Hematopoietic multipotent progenitor cell treated with erythropoietin and hydrocortisone succinate and interleukin-3 and kit ligand, for 15 days (in vitro differentiated cells): ENCODE measurements at regions not wholly inside any gene's neighbourhood (a gene's known extent, or its start where the extent isn't known, plus 50 kb on each side); places are given as distances from the start of the nearest gene placed in this dataset.
A peak's percentile ranks its signal among the peaks of the same experiment; 100 is the strongest.

Source experiments
- DNase-seq: peaks from one replicate; pipeline ENCODE4 v3.0.0-alpha.2; 2015; ENCODE audit warnings: low spot score

DNA sequence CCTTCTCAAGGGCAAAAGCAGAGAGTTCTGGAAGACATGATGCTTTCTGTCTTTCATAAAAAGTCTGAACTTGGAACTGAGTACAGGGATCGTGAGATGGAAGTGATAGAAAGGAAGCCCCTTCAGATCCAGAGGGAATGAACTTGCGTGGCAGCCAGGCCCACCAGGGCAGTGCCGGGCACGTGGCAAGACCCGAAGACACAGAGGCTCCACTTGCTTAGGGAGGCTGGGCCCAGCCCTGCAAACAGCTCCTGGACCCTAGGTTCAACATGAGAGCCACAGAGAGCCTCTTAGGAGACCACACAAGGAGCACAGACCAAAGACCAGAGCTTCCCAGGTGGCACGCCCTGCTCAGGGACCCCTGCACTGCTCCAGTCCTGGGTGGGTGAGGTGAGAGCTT is 155.4 kb upstream of the SMIM21 start:
- no peak for DNase-seq

GRCh38 chr18:75582406-75582821 is 154.9 kb upstream of the SMIM21 start:
- no peak for DNase-seq

- no peak for DNase-seq
Measured at GRCh38 chr18:75581336-75582131, 154.0 kb upstream of the SMIM21 start.

GRCh38 chr18:75574187-75574586 is 146.7 kb upstream of the SMIM21 start:
- DNase-seq, result no peak

- DNase-seq, result no peak
Measured at GRCh38 chr18:75563150-75563549, 135.6 kb upstream of the SMIM21 start.

DNA sequence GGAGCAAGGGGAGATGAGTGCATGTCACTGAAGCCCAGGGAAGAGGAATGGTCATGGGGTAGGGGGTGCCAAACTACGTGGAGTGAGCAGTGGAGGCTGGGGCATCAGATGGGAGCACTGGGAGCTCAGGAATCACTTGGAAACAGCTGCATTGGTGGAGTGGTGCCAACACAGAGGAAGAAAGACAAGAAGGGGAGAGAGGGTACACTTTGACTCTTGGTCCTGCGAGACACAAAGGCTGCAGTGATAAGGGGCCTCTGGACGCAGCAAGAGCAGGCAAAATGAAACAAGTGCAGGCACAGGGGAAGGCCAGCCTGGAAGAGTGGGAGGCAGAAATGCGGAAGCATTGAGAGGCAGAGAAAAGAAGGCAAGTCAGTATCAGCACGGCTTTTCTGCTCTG is 134.7 kb upstream of the SMIM21 start:
- DNase-seq, result no peak

GRCh38 chr18:75558790-75559189 is 131.3 kb upstream of the SMIM21 start:
- DNase-seq, result no peak

DNA sequence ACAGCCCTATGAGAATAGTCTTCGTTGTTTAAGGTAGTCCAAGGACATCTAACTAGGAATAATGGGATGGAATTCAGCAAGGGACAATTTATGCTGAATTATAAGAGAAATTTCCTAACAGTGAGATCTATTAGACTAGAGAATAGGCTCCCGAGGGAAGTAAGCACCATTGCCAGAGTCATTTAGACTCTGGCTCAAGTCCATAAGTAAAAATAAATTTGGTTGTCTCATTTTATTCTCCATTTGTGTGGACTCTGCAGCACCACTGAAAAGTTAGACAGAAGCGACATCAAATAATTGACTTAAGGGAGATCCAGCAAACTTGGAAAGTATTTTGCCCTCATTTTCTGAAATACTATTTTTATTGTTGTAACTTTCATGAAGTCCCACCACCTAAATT is 129.3 kb upstream of the SMIM21 start:
- DNase-seq, result no peak

DNA sequence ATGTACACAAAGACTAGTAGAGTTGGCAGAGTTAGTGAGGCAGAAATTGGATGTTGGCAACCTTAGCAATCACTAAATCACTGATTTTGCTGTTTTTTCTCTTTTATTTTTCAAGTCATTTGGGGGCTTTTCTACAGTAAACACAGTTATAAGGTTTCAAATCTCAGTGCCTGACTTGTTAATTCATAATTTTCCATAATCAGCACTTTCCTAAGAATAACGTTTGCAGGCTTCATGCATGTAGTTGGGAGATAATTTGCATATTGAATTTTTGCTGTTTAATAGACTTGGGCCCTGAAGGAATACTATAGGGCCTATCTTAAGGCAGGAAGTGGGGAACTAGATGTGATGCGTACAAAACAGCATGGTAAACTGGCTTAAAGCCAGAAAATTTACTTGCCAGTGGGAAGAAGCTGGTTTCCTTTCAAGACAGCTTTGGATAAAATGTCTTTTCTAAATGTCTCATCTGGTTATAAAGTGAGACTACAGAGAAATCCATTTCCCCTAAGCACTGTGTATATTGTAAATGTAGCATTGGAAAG is 127.2 kb upstream of the SMIM21 start:
- DNase-seq, result no peak

DNA sequence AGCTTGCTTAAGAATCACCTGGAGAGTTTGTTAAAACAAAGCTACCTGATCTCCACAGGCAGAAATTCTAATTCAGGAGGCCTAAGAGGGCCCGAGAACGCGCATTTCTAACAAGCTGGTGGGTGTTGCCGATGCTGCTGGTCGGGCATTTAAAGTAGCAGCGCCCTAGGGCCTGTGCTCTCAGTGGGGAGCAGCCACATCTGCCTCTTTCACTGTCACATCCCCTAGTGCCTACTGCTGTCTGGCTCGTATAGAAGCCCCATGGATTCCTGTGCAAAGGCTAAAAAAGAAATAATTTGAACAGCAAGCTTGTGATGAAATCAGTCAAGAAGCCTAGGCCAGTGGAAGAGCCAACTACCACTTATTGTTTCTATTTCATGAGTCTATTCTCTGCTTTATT is 126.7 kb upstream of the SMIM21 start:
- no peak for DNase-seq

DNA sequence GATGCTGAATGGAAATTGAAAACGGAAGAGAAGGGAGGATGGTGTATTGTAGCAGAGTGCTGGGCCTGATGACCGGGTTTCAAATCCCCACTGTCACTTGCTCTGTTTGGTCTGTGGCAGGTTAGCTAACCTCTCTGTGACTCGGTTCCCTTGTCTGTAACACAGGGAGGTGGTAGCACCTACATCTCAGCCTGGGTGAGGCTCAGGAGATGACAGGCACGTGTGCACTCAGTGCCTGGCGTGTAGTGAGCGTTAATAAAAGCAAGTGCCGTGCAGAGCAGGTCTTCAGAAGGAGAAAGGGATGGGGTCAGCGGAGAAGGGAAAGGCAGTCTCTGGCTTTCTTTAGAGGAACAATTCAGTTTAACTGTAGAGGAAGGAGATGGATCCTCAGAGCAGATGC is 125.5 kb upstream of the SMIM21 start:
- DNase-seq, result no peak

DNA sequence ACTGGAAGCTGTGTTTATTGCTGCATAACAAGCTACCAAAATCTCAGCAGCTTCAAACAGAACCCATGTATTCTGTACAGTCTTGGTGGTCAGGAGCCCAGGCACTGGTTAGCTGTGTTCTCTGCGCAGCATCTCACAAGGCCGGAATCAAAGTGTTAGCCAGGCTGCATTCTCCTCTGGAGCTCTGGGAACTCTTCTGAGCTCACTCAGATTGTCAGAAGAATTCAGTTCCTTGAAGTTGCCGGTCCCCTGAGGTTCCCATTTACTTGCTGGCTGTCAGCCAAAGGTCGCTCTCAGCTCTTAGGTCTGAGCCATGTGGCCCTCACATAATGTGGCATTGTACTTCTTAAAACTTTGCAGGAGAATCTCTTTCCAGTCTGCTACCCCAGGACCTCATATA is 123.6 kb upstream of the SMIM21 start:
- no peak for DNase-seq

- DNase-seq, result peak; percentile 4
Measured at GRCh38 chr18:75548353-75548905, 120.9 kb upstream of the SMIM21 start.

- no peak for DNase-seq
Measured at GRCh38 chr18:75546964-75547363, 119.5 kb upstream of the SMIM21 start.

GRCh38 chr18:75545189-75545588 is 117.7 kb upstream of the SMIM21 start:
- no peak for DNase-seq

DNA sequence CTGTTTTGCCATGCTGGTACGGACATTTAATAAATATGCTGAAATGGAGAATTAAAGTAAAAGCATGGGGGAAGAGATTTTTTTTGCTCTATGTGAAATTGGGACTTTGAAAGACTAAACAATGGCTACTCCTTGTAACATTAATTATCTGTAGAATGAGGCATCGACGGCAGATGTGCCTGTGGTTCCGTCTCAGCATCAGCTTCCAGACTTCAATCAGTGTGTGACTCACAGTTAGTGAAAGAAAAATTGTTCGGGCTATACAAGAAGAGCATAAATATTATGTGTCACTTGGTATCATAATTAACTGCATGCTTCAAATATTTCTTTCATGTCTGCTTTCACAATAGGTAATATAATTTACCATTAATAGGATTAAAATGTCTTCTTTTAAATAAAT is 117.0 kb upstream of the SMIM21 start:
- DNase-seq, result no peak

- no peak for DNase-seq
Measured at GRCh38 chr18:75544051-75544481, 116.6 kb upstream of the SMIM21 start.

- DNase-seq, result no peak
Measured at GRCh38 chr18:75538727-75539126, 111.2 kb upstream of the SMIM21 start.

- DNase-seq, result no peak
Measured at GRCh38 chr18:75533950-75534349, 106.4 kb upstream of the SMIM21 start.

- DNase-seq, result no peak
Measured at GRCh38 chr18:75533209-75533608, 105.7 kb upstream of the SMIM21 start.

DNA sequence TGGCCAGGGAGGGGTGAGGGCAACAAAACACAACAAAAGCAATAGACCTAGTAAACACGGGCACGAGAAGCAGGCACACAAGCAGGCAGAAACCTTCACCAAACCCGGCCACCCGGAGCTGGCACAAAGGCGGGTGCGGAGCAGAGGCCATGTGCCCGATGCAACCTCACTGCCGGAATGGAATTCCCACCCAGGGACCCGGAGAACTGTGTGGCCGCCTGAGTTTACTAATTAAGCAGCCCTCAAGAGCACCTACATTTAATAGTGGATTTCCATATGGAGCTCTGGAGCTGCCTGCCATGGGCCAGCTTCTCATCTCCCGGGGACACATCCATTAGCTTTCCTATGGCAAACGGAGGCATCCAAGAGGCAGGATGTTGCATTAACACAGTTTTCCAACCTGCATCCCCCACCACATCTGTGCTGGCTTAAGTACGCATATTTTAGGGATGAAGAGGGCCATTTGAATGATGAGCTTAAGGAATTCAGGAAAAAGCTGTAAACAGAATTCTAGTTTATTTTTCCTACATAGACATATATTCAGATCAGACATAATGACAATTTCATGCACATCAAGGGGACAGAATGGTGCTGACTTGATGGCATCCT is 104.5 kb upstream of the SMIM21 start:
- no peak for DNase-seq

DNA sequence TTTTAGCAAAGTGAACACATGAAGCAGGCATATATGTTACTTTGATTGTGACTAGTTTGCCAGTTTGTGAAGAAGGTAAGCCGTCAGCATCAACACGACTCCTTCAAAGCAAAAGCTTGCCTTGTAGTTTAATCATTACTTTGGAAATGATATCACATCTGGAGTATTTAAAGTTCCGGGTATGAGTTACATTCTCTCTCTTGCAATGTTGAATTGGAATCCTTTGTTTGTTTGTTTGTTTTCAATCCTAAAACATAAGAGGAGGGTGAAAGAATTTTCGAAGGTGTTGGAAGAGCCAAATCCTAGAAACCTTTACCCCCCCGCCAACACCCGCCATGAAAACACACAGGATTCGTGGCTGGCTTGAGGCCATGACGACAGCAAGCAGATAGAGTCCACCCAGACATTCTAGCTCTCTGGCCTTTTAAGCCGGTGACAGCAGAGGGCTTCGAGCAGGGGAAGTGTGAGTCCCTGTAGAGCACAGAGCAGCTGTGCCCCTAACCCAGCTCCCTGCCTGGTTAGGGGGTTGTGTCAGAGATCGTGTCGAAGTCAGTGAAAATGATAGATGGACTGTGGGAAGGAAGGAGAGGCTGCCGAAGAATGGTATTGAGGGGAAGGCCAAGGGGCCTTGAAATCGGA is 103.8 kb upstream of the SMIM21 start:
- no peak for DNase-seq
